ENCODE measurements at regions not wholly inside any gene's neighbourhood (a gene's known extent, or its start where the extent isn't known, plus 50 kb on each side); places are given as distances from the start of the nearest gene placed in this dataset.

DNA sequence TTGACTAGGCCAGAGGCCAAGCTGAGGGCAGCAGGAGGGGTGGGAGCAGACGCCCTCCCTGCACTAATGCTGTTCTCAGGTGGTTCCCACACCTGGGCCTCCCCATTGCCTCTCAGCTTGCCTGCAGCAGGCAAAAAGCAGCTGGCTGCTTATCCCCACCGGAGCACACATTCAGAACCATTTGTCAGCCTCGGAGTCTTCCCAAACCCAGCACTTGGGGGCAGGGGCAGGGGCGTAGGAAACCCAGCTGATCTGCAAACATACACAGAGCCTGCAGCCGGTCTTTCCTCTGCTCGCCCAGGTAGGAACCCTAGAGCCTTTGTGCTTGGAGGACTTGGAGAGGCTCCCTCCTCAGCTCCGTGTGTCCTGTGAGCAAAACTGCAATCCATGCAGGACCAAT lies 249.8 kb downstream of the CYP26B1 start:
- no peak overlapping the region for H2AFZ ChIP-seq (ENCODE audit: low read depth, low read length)
- no peaks in the 10 kb centered on the region; the same call in 1 of the 2 replicates for H4K20me1 ChIP-seq (replicated peaks; ENCODE audit: control insufficient read depth, insufficient read depth, low read length)
- ChIA-PET POLR2A (interaction anchor here (0.6 to 0.7 kb wide), 3 partner anchors 29 to 444 kb away, joined by 3 to 4 read pairs (median 4); no protein-coding TSS in a partner anchor), CTCF (ENCODE audit: low intra/inter-chr PET ratio) (no interaction called here)
- in situ Hi-C loops (cut with MboI): no loop called here
- H3K4me2 ChIP-seq (ENCODE audit: insufficient read depth, low read length): no peak overlapping the region
- FAIRE-seq: no peak
- H3K9ac ChIP-seq (ENCODE audit: insufficient read depth in 1 of 2, low read depth in 2 of 2, low read length in 2 of 2): no peak overlapping the region
- no TSS peak for BruUV-seq (replicated peaks)
- H3K4me3 ChIP-seq: no peak overlapping the region
- no peaks in the 10 kb centered on the region for H3K9me3 ChIP-seq (replicated peaks; ENCODE audit: control insufficient read depth, insufficient read depth, low read depth, low read length)
- no peaks in the 10 kb centered on the region; a peak in 1 of 5 replicates for H3K4me1 ChIP-seq (replicated peaks in 1 of 2; ENCODE audit: control insufficient read depth in 2 of 2, insufficient read depth in 2 of 2, low read length in 2 of 2)
- intact Hi-C loops (cut with micrococcal nuclease): no loop called here
- ATAC-seq: no peak
- DNase-seq (ENCODE audit: extremely low read depth in 1 of 4, low spot score in 3 of 4): peak in 1 of 4 experiments; percentile 3
- TF ChIP-seq CHD4 (IDR thresholded peaks at IDR 0.05; ENCODE audit: insufficient read depth, insufficient replicate concordance, low read depth, low read length, poor library complexity, severe bottlenecking) (no peak), ZNF431 (CRISPR knock-in tag; IDR thresholded peaks at IDR 0.05) (no peak)
- no peaks in the 10 kb centered on the region for H3K79me2 ChIP-seq (ENCODE audit: control insufficient read depth, insufficient read depth, low read length)
- no peak overlapping the region for H3K27ac ChIP-seq (ENCODE audit: extremely low read depth, low read depth, low read length)
- 16% methylated on average over 7 of the region's 7 CpGs for WGBS (ENCODE audit: insufficient coverage, low coverage, missing lambda C conversion rate)
- no peaks in the 10 kb centered on the region for H3K36me3 ChIP-seq (ENCODE audit: control insufficient read depth, insufficient read depth, low read length)
- no peaks in the 10 kb centered on the region for H3K9me1 ChIP-seq (ENCODE audit: control insufficient read depth, insufficient read depth, low read length)
- H3K27me3 ChIP-seq (ENCODE audit: control insufficient read depth in 2 of 2, insufficient read depth in 2 of 2, low read length in 2 of 2): peaks cover 8 to 50% of the 10 kb centered on the region in 2 experiments

DNA sequence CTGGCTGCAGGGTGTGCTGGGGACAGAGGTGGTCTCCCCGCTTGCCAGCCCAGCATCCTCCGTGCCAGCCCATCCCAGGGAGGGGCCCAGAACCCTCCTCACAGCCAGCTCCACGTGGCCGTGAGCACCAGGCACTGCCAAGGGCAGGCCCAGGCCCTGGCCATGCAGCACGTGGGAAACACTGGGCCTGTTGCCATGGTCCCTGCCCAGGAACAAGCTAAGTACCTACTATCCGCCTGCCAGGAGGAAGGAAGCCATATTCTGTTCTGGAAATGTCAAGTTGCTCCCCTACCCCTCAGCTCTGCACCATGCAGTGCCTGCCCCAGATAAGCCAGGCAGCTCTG lies 250.6 kb downstream of the CYP26B1 start:
- in situ Hi-C loops (cut with MboI): no loop called here
- peak in 1 of 4 experiments; percentile 3 for DNase-seq (ENCODE audit: extremely low read depth in 1 of 4, low spot score in 3 of 4)
- no peak for FAIRE-seq
- no peak for TF ChIP-seq TRIM28 (IDR thresholded peaks at IDR 0.05)
- TF ChIP-seq, protein P1, sequence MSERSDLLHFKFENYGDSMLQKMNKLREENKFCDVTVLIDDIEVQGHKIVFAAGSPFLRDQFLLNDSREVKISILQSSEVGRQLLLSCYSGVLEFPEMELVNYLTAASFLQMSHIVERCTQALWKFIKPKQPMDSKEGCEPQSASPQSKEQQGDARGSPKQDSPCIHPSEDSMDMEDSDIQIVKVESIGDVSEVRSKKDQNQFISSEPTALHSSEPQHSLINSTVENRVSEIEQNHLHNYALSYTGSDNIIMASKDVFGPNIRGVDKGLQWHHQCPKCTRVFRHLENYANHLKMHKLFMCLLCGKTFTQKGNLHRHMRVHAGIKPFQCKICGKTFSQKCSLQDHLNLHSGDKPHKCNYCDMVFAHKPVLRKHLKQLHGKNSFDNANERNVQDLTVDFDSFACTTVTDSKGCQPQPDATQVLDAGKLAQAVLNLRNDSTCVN (CRISPR knock-in tag; IDR thresholded peaks at IDR 0.05): no peak
- TF ChIP-seq SIX5 (IDR thresholded peaks at IDR 0.05; ENCODE audit: borderline replicate concordance in 1 of 2, insufficient read depth in 1 of 2, low read depth in 1 of 2, low read length in 2 of 2): no peak
- TF ChIP-seq HDAC3 (IDR thresholded peaks at IDR 0.05; ENCODE audit: borderline replicate concordance, partially characterized antibody): no peak
- TF ChIP-seq MCM7 (IDR thresholded peaks at IDR 0.05): no peak
- TF ChIP-seq ZC3H11A (IDR thresholded peaks at IDR 0.05; ENCODE audit: low read depth, low read length): no peak
- TF ChIP-seq, protein P2, sequence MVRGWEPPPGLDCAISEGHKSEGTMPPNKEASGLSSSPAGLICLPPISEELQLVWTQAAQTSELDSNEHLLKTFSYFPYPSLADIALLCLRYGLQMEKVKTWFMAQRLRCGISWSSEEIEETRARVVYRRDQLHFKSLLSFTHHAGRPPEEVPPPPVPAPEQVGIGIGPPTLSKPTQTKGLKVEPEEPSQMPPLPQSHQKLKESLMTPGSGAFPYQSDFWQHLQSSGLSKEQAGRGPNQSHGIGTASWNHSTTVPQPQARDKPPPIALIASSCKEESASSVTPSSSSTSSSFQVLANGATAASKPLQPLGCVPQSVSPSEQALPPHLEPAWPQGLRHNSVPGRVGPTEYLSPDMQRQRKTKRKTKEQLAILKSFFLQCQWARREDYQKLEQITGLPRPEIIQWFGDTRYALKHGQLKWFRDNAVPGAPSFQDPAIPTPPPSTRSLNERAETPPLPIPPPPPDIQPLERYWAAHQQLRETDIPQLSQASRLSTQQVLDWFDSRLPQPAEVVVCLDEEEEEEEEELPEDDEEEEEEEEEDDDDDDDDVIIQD (CRISPR knock-in tag; IDR thresholded peaks at IDR 0.05): no peak
- TF ChIP-seq TAF1 (IDR thresholded peaks at IDR 0.05; ENCODE audit: control insufficient read depth, extremely low read depth, insufficient read depth, low read length, severe bottlenecking): no peak
- no peak for TF ChIP-seq ARID2 (IDR thresholded peaks at IDR 0.05)
- TF ChIP-seq TAL1 (IDR thresholded peaks at IDR 0.05): no peak
- no peak for TF ChIP-seq ETV1 (tag; conservative IDR thresholded peaks at IDR 0.05; ENCODE audit: low read depth)
- H3K9me3 ChIP-seq (replicated peaks; ENCODE audit: control insufficient read depth, insufficient read depth, low read depth, low read length): no peaks in the 10 kb centered on the region
- WGBS (ENCODE audit: insufficient coverage, low coverage, missing lambda C conversion rate): 13% methylated on average over 5 of the region's 6 CpGs
- H3K9me1 ChIP-seq (ENCODE audit: control insufficient read depth, insufficient read depth, low read length): no peaks in the 10 kb centered on the region
- intact Hi-C loops (cut with micrococcal nuclease): no loop called here
- ChIA-PET POLR2A (interaction anchor here (0.6 to 0.9 kb wide), 2 partner anchors 10 to 55 kb away, joined by 3 read pairs; no protein-coding TSS in a partner anchor), CTCF (ENCODE audit: low intra/inter-chr PET ratio) (no interaction called here)
- H3K79me2 ChIP-seq (ENCODE audit: control insufficient read depth, insufficient read depth, low read length): no peaks in the 10 kb centered on the region
- peaks cover 8 to 50% of the 10 kb centered on the region in 2 experiments for H3K27me3 ChIP-seq (ENCODE audit: control insufficient read depth in 2 of 2, insufficient read depth in 2 of 2, low read length in 2 of 2)
- no peak overlapping the region; a peak in 1 of 4 replicates for H3K9ac ChIP-seq (ENCODE audit: insufficient read depth in 1 of 2, low read depth in 2 of 2, low read length in 2 of 2)
- H3K36me3 ChIP-seq (ENCODE audit: control insufficient read depth, insufficient read depth, low read length): no peaks in the 10 kb centered on the region
- no peaks in the 10 kb centered on the region; the same call in 1 of the 2 replicates for H4K20me1 ChIP-seq (replicated peaks; ENCODE audit: control insufficient read depth, insufficient read depth, low read length)
- no TSS peak for BruUV-seq (replicated peaks)
- no peak overlapping the region for H3K4me2 ChIP-seq (ENCODE audit: insufficient read depth, low read length)
- no peaks in the 10 kb centered on the region; a peak in 1 of 5 replicates for H3K4me1 ChIP-seq (replicated peaks in 1 of 2; ENCODE audit: control insufficient read depth in 2 of 2, insufficient read depth in 2 of 2, low read length in 2 of 2)
- H2AFZ ChIP-seq (ENCODE audit: low read depth, low read length): no peak overlapping the region
- no peak for ATAC-seq
- H3K27ac ChIP-seq (ENCODE audit: extremely low read depth, low read depth, low read length): no peak overlapping the region
- no peak overlapping the region for H3K4me3 ChIP-seq

Data from K562 (cell line).